B cell (primary cell): ENCODE measurements at regions not wholly inside any gene's neighbourhood (a gene's known extent, or its start where the extent isn't known, plus 50 kb on each side); places are given as distances from the start of the nearest gene placed in this dataset.

Experiments
- EZH2 ChIP-seq: IDR thresholded peaks from 2 replicates; pipeline ENCODE4 v1.6.1; 2012; ENCODE audit warnings: borderline replicate concordance, low read depth, mild to moderate bottlenecking, moderate library complexity, low read length; ENCODE audit not compliant: insufficient read depth, poor library complexity, severe bottlenecking
- TF ChIP-seq, protein P1 (sequence below): fragments of 200-600 bp; IDR thresholded peaks from one replicate; pipeline ENCODE4 v1.8.0; 2022; ENCODE audit warnings: antibody characterized with exemption, mild to moderate bottlenecking

DNA sequence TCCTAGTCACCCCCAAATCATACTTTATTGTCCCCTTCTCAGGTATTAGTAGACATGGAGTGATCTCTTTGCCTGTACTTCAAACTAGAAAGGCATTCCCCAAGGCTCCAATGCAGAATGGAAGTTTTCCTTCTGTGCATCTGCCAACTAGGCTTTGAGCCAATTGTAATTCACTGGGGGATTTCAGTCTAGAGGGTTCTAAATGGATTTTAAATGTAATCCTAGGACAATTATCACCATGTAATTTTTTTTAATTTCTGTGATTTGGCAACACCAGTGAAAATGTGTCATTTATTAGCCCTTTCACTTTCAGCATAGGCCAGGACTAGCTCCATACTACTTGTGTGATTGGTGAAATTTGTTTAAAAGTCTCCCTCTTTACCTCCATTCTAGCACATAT is 557.6 kb upstream of the MARCKS start:
- TF ChIP-seq, protein P1, sequence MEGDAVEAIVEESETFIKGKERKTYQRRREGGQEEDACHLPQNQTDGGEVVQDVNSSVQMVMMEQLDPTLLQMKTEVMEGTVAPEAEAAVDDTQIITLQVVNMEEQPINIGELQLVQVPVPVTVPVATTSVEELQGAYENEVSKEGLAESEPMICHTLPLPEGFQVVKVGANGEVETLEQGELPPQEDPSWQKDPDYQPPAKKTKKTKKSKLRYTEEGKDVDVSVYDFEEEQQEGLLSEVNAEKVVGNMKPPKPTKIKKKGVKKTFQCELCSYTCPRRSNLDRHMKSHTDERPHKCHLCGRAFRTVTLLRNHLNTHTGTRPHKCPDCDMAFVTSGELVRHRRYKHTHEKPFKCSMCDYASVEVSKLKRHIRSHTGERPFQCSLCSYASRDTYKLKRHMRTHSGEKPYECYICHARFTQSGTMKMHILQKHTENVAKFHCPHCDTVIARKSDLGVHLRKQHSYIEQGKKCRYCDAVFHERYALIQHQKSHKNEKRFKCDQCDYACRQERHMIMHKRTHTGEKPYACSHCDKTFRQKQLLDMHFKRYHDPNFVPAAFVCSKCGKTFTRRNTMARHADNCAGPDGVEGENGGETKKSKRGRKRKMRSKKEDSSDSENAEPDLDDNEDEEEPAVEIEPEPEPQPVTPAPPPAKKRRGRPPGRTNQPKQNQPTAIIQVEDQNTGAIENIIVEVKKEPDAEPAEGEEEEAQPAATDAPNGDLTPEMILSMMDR = no peak
- no peak for TF ChIP-seq EZH2
